Neural crest cell (in vitro differentiated cells): ENCODE measurements at regions not wholly inside any gene's neighbourhood (a gene's known extent, or its start where the extent isn't known, plus 50 kb on each side); places are given as distances from the start of the nearest gene placed in this dataset.
"Not testable (repeated sequence)": the region's sequence is repeated elsewhere in the genome, so short reads cannot be mapped to it uniquely, and the experiment has no call there.

Experiments used
- DNase-seq: peaks from one replicate; pipeline ENCODE4 v3.0.0; 2021; ENCODE audit warnings: low read depth, mixed read lengths, low spot score
- H3K27ac Mint-ChIP-seq: one replicate; pipeline ENCODE4 v1.8.0; 2021; ENCODE audit warnings: mild to moderate bottlenecking, mixed read lengths; ENCODE audit not compliant: unreplicated experiment
- H3K27me3 Mint-ChIP-seq: 2 replicates; pipeline ENCODE4 v1.8.0; 2021; ENCODE audit warnings: low read depth, mild to moderate bottlenecking, mixed read lengths
- H3K36me3 Mint-ChIP-seq: 2 replicates; pipeline ENCODE4 v1.8.0; 2021; ENCODE audit warnings: low read depth, mild to moderate bottlenecking, mixed read lengths
- H3K4me1 Mint-ChIP-seq: 2 replicates; pipeline ENCODE4 v1.8.0; 2021; ENCODE audit warnings: mixed read lengths
- H3K4me3 Mint-ChIP-seq: one replicate; pipeline ENCODE4 v1.8.0; 2021; ENCODE audit warnings: mild to moderate bottlenecking, mixed read lengths
- H3K9me3 Mint-ChIP-seq: 2 replicates; pipeline ENCODE4 v1.8.0; 2021; ENCODE audit warnings: mixed read lengths
- TF ChIP-seq, protein P1 (sequence below): fragments of 200-600 bp; sonication (generic); conservative IDR thresholded peaks from 2 replicates; pipeline ENCODE4 v1.5.0; 2021; ENCODE audit warnings: antibody characterized with exemption, mild to moderate bottlenecking

- no peak for DNase-seq
- Mint-ChIP-seq H3K36me3 (no peaks in the 10 kb centered on the region), H3K4me3 (no peak overlapping the region), H3K27ac (no peak overlapping the region), H3K4me1 (peaks cover 18% of the 10 kb centered on the region), H3K27me3 (no peaks in the 10 kb centered on the region), H3K9me3 (no peaks in the 10 kb centered on the region)
- TF ChIP-seq, protein P1, sequence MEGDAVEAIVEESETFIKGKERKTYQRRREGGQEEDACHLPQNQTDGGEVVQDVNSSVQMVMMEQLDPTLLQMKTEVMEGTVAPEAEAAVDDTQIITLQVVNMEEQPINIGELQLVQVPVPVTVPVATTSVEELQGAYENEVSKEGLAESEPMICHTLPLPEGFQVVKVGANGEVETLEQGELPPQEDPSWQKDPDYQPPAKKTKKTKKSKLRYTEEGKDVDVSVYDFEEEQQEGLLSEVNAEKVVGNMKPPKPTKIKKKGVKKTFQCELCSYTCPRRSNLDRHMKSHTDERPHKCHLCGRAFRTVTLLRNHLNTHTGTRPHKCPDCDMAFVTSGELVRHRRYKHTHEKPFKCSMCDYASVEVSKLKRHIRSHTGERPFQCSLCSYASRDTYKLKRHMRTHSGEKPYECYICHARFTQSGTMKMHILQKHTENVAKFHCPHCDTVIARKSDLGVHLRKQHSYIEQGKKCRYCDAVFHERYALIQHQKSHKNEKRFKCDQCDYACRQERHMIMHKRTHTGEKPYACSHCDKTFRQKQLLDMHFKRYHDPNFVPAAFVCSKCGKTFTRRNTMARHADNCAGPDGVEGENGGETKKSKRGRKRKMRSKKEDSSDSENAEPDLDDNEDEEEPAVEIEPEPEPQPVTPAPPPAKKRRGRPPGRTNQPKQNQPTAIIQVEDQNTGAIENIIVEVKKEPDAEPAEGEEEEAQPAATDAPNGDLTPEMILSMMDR, result no peak
Observed at GRCh38 chr12:123051556-123051955, 71.1 kb downstream of the ARL6IP4 start.

DNA sequence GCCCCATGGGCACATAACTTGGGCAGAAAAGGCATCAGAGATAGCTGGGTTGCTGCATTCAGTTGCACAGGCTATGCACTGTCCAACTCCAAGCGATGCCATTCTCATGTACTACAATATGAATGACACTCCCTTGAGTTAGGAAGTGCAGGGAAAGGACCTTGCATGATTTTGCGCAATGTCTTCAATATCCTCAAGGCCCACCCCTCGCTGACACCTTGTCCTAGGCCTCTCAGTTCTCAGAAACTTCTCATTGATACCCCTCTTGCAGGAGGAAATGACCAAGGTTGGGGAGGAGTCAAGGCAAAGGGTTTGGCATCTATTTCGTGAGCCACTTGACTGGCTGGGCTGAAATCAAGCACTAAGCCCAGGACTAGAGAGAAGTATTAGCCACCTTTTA, 70.4 kb downstream of the ARL6IP4 start:
- TF ChIP-seq, protein P1, result no peak
- no peaks in the 10 kb centered on the region for H3K27me3 Mint-ChIP-seq
- no peak overlapping the region for H3K4me3 Mint-ChIP-seq
- no peak for DNase-seq
- H3K36me3 Mint-ChIP-seq, result no peaks in the 10 kb centered on the region
- H3K27ac Mint-ChIP-seq, result peak overlapping the region; percentile 21
- H3K9me3 Mint-ChIP-seq, result no peaks in the 10 kb centered on the region
- peaks cover 18% of the 10 kb centered on the region for H3K4me1 Mint-ChIP-seq

GRCh38 chr12:123050331-123050831, 69.9 kb downstream of the ARL6IP4 start:
- TF ChIP-seq, protein P1, result no peak
- peak overlapping the region; percentile 21 for H3K27ac Mint-ChIP-seq

DNA sequence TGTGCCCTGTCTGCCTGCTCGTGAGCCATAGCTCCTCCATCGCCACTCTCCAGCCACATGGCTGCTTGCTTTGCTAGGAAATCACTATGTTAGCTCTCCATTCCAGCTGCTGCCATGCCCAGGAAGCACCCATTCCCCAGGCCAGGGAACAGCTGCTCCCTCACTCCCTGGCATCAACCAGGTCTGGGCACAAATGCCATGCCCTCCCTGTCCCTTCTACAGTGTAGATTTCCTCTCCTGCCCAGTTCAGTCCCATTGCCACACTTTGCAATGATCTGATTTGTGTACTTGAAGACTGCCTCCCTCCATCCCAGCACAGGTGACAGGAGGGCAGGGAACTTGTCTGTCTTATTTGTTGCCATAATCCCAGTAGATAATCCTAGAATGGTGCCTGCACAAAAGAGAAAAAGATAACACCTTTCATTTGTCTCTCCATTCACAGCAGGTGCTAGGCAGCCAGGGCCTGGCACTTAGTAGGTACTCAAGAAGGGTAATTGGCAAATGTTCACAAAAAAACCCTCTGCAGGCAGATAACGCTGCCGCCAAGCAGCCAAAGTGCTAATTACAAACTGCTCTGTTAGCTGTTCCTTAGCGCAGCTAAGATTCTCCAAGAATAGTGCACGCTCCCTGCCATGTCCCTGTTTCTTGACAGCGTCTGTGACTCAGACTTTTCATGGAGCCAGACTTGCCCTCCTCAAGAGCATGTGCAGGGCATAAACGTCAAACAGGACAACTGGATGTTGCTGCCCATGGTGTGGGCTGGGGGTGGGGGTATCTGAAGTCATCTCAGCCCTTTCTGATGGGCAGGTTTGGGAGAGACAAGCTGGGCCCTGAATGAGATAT, 69.1 kb downstream of the ARL6IP4 start:
- H3K4me1 Mint-ChIP-seq, result peaks cover 10% of the 10 kb centered on the region
- no peaks in the 10 kb centered on the region for H3K27me3 Mint-ChIP-seq
- no peak overlapping the region for H3K27ac Mint-ChIP-seq
- TF ChIP-seq, protein P1, result no peak
- no peaks in the 10 kb centered on the region for H3K36me3 Mint-ChIP-seq
- no peaks in the 10 kb centered on the region for H3K9me3 Mint-ChIP-seq
- no peak overlapping the region for H3K4me3 Mint-ChIP-seq
- DNase-seq, result no peak

More at GRCh38 chr12:123050331-123050831, 69.9 kb downstream of the ARL6IP4 start:
- no peaks in the 10 kb centered on the region for H3K36me3 Mint-ChIP-seq
- peaks cover 14% of the 10 kb centered on the region for H3K4me1 Mint-ChIP-seq
- DNase-seq, result no peak
- H3K27me3 Mint-ChIP-seq, result no peaks in the 10 kb centered on the region
- no peak overlapping the region for H3K4me3 Mint-ChIP-seq
- H3K9me3 Mint-ChIP-seq, result no peaks in the 10 kb centered on the region

GRCh38 chr12:123047892-123048291, 67.4 kb downstream of the ARL6IP4 start:
- not testable (repeated sequence) for DNase-seq, H3K4me1 Mint-ChIP-seq, H3K27me3 Mint-ChIP-seq, H3K4me3 Mint-ChIP-seq, H3K27ac Mint-ChIP-seq, H3K9me3 Mint-ChIP-seq, H3K36me3 Mint-ChIP-seq

DNA sequence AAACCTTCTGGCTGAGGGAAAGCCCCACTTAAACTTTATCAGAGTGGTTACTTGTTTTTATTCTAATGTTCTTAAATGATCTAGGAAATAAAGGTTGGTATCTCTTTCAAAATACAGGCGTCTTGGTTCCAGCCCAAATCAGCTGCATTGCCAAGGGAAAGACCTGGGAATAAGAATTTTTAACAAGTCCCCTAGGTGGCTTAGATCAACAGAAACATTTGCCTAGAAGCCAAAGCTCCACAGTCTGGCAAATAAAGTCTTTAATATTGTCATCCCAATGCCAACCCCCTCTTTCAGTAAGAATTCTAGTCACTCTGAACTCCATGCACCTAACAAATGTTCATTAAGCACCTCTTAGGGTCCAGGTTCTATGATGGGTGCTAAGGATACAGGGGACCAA, 66.8 kb downstream of the ARL6IP4 start:
- TF ChIP-seq, protein P1, result no peak
- peaks cover 10% of the 10 kb centered on the region for H3K4me1 Mint-ChIP-seq
- H3K27ac Mint-ChIP-seq, result no peak overlapping the region
- no peaks in the 10 kb centered on the region for H3K9me3 Mint-ChIP-seq
- H3K27me3 Mint-ChIP-seq, result no peaks in the 10 kb centered on the region
- no peak for DNase-seq
- H3K4me3 Mint-ChIP-seq, result no peak overlapping the region
- H3K36me3 Mint-ChIP-seq, result no peaks in the 10 kb centered on the region
